Neuronal stem cell (in vitro differentiated cells): ENCODE measurements at regions not wholly inside any gene's neighbourhood (a gene's known extent, or its start where the extent isn't known, plus 50 kb on each side); places are given as distances from the start of the nearest gene placed in this dataset.

Experiments used
- DNase-seq: peaks from one replicate; pipeline ENCODE4 v3.0.0-alpha.2; 2013; ENCODE audit warnings: low spot score
- H2AFZ ChIP-seq: one replicate; pipeline ENCODE4 v1.6.1; 2013; ENCODE audit warnings: mild to moderate bottlenecking, low read length, inconsistent platforms
- H2AK5ac ChIP-seq: 2 replicates; pipeline ENCODE4 v1.6.1; 2013; ENCODE audit warnings: low read depth, mild to moderate bottlenecking, inconsistent platforms, low read length, moderate library complexity, mixed read lengths
- H2BK120ac ChIP-seq: 2 replicates; pipeline ENCODE4 v1.6.1; 2013; ENCODE audit warnings: low read depth, mild to moderate bottlenecking, inconsistent platforms, low read length, moderate library complexity, mixed read lengths
- H2BK12ac ChIP-seq: one replicate; pipeline ENCODE4 v1.6.1; 2013; ENCODE audit warnings: low read length, inconsistent platforms
- H2BK15ac ChIP-seq: 2 replicates; pipeline ENCODE4 v1.6.1; 2013; ENCODE audit warnings: mild to moderate bottlenecking, low read length, inconsistent platforms, mixed read lengths
- H2BK5ac ChIP-seq: one replicate; pipeline ENCODE4 v1.6.1; 2013; ENCODE audit warnings: inconsistent platforms, mild to moderate bottlenecking, low read length, moderate library complexity
- H3K14ac ChIP-seq: one replicate; pipeline ENCODE4 v1.6.1; 2013; ENCODE audit warnings: low read length, inconsistent platforms
- H3K18ac ChIP-seq: 2 replicates; pipeline ENCODE4 v1.6.1; 2013; ENCODE audit warnings: low read length, inconsistent platforms
- H3K23ac ChIP-seq: 2 replicates; pipeline ENCODE4 v1.6.1; 2013; ENCODE audit warnings: low read depth, mild to moderate bottlenecking, mixed read lengths, low read length, inconsistent platforms; ENCODE audit not compliant: poor library complexity
- H3K27ac ChIP-seq: replicated peaks from 3 replicates; pipeline ENCODE4 v1.5.1; 2013; ENCODE audit warnings: low read length, inconsistent platforms
- H3K27me3 ChIP-seq, 3 experiments: 2 replicates each; pipeline ENCODE4 v1.6.1; 2013; ENCODE audit warnings: low read length in 3 of 3, mild to moderate bottlenecking in 2 of 3, inconsistent platforms in 1 of 3, low read depth in 1 of 3, mixed read lengths in 1 of 3, moderate library complexity in 1 of 3; ENCODE audit not compliant: control insufficient read depth in 3 of 3, insufficient read depth in 3 of 3
- H3K36me3 ChIP-seq, 2 donors: replicated peaks in 1 of 2; 2 replicates each; pipeline ENCODE4 v1.6.1; 2013; ENCODE audit warnings: low read length in 2 of 2; ENCODE audit not compliant: control insufficient read depth in 2 of 2, insufficient read depth in 2 of 2
- H3K4ac ChIP-seq: 2 replicates; pipeline ENCODE4 v1.6.1; 2013; ENCODE audit warnings: inconsistent platforms, mild to moderate bottlenecking, low read length, moderate library complexity
- H3K4me1 ChIP-seq, 2 donors: 1 replicate in 1 of 2; 2 replicates in 1 of 2; pipeline ENCODE4 v1.6.1; 2013; ENCODE audit warnings: low read length in 2 of 2, low read depth in 1 of 2; ENCODE audit not compliant: control insufficient read depth in 2 of 2, insufficient read depth in 1 of 2
- H3K4me2 ChIP-seq: one replicate; pipeline ENCODE4 v1.6.1; 2013; ENCODE audit warnings: mild to moderate bottlenecking, low read length, inconsistent platforms; ENCODE audit not compliant: insufficient read depth, poor library complexity, severe bottlenecking
- H3K4me3 ChIP-seq, 2 donors: 2 replicates each; pipeline ENCODE4 v1.5.1; 2013; ENCODE audit warnings: low read length in 2 of 2, mild to moderate bottlenecking in 2 of 2, inconsistent platforms in 1 of 2, moderate library complexity in 1 of 2
- H3K79me1 ChIP-seq: one replicate; pipeline ENCODE4 v1.6.1; 2013; ENCODE audit warnings: low read depth, mild to moderate bottlenecking, inconsistent platforms, low read length, moderate library complexity
- H3K9ac ChIP-seq: one replicate; pipeline ENCODE4 v1.6.1; 2013; ENCODE audit warnings: mild to moderate bottlenecking, low read depth, low read length, inconsistent platforms; ENCODE audit not compliant: poor library complexity
- H3K9me3 ChIP-seq, 2 donors: replicated peaks in 1 of 2; 2 replicates each; pipeline versions ENCODE3 to v1.6.1; 2013; ENCODE audit warnings: low read length in 2 of 2, mild to moderate bottlenecking in 2 of 2, inconsistent platforms in 1 of 2, low read depth in 1 of 2, mixed read lengths in 1 of 2, moderate library complexity in 1 of 2; ENCODE audit not compliant: control insufficient read depth in 2 of 2, insufficient read depth in 1 of 2
- H4K8ac ChIP-seq: one replicate; pipeline ENCODE4 v1.6.1; 2013; ENCODE audit warnings: low read depth, mild to moderate bottlenecking, inconsistent platforms, low read length, moderate library complexity
- H4K91ac ChIP-seq: one replicate; pipeline ENCODE4 v1.6.1; 2013; ENCODE audit warnings: low read length, low read depth, mild to moderate bottlenecking, inconsistent platforms; ENCODE audit not compliant: poor library complexity
- WGBS, 2 donors: extraction: QIAGEN DNeasy Blood & Tissue Kit; methylation state at CpG; one replicate each; pipeline ENCODE4 v1.1.7; 2013; ENCODE audit warnings: missing lambda C conversion rate in 2 of 2, mixed read lengths in 1 of 2; ENCODE audit not compliant: insufficient read length in 2 of 2, insufficient replicate concordance in 1 of 2; ENCODE audit errors: extremely low coverage in 2 of 2; 5-methylcytosine and 5-hydroxymethylcytosine counted together

DNA sequence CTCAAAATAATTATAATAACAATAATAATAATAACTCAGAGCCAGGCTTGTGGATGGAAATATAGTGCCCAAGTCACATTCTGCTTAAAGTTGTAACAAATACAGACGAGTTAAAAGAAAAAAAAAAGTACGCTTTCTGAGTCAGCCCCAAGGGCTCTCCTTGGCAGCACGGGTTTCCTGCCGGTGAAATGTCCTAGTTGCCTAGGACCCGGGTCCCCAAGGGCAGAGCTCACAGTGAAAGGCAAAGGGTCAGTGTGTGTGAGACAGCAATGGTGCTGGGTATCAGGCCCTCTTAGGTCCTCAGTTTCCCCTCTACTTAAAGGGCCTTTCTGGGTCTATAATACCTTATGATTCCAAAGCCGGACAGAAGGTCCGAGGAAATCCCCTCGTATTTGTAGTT lies 96.3 kb upstream of the CLMN start:
- Histone ChIP-seq H2BK15ac (no peak overlapping the region), H3K4me3 (no peak overlapping the region), H3K9ac (no peak overlapping the region), H4K91ac (no peak overlapping the region), H3K18ac (no peak overlapping the region), H3K4me2 (no peak overlapping the region), H3K27me3 (peaks cover 0 to 13% (median 0%) of the 10 kb centered on the region in 3 experiments), H4K8ac (no peak overlapping the region), H2AFZ (no peak overlapping the region), H3K27ac (no peak overlapping the region), H3K36me3 (no peaks in the 10 kb centered on the region), H3K9me3 (no peaks in the 10 kb centered on the region), H3K79me1 (peaks cover 2% of the 10 kb centered on the region), H2AK5ac (no peak overlapping the region), H3K4me1 (no peaks in the 10 kb centered on the region), H2BK120ac (no peak overlapping the region), H2BK5ac (no peak overlapping the region), H3K4ac (no peak overlapping the region), H3K14ac (no peak overlapping the region), H2BK12ac (no peak overlapping the region), H3K23ac (no peak overlapping the region)
- no CpG with 5 or more reads among the region's 8 CpGs for WGBS, 2 donors
- DNase-seq, result no peak

DNA sequence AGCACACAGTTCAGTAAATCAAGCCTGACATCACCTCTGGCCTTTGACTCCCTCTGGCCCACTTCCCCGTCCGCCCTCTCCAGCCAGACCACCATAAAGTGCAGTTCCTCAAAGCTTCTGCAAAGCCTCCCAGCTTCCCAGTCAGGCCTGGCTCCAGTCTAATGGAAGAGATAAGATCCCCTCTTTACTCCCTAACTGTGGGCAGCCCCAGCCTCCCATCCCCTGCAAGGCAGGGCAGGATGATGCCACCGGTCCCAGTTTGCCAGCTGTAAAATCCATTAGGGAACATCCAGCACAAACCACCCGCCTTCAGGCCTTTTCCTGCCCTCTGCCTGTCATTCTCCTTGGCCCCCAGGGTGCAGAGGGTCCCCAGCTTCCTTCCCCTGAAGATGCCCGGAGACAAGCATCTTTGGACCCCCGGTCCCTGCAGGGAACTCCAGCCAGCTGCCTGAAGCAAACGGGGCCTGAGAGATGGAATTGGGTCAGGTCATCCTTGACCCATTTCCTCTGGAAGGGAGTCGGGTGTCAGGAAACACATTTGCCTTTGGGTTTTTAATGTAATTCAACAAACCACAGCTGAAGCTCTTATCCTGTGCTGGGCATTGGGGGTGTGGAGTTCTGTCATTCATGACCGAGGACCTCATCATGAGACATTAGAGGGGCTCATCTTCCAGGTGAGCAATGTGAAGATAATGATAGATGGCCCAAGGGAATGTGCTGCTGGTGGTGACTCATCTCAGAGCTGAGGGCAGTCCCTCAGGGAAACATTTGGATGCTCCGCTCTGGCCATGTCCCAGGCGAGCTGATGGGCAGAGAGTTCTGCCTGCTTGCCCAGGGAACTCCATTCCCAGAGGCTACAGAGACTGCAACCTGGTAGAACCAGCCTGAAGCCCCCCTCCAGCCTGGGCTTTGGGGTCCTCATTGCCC lies 93.8 kb upstream of the CLMN start:
- Histone ChIP-seq H2AK5ac (peak overlapping the region; percentile 88), H3K18ac (peak overlapping the region; percentile 63), H2BK12ac (no peak overlapping the region), H3K9me3 (no peaks in the 10 kb centered on the region), H3K27me3 (peaks cover 0 to 31% (median 0%) of the 10 kb centered on the region in 3 experiments), H3K23ac (no peak overlapping the region), H3K4me1 (peaks cover 0 to 16% of the 10 kb centered on the region in 2 donors), H3K4ac (no peak overlapping the region), H2BK15ac (no peak overlapping the region), H3K36me3 (no peaks in the 10 kb centered on the region), H2BK5ac (no peak overlapping the region), H3K4me3 (no peak overlapping the region), H4K8ac (no peak overlapping the region), H4K91ac (no peak overlapping the region), H3K14ac (no peak overlapping the region), H3K27ac (no peak overlapping the region), H3K9ac (no peak overlapping the region), H2BK120ac (no peak overlapping the region), H3K79me1 (no peaks in the 10 kb centered on the region), H3K4me2 (no peak overlapping the region), H2AFZ (no peak overlapping the region)
- no CpG with 5 or more reads among the region's 11 CpGs for WGBS, 2 donors
- DNase-seq, result no peak

DNA sequence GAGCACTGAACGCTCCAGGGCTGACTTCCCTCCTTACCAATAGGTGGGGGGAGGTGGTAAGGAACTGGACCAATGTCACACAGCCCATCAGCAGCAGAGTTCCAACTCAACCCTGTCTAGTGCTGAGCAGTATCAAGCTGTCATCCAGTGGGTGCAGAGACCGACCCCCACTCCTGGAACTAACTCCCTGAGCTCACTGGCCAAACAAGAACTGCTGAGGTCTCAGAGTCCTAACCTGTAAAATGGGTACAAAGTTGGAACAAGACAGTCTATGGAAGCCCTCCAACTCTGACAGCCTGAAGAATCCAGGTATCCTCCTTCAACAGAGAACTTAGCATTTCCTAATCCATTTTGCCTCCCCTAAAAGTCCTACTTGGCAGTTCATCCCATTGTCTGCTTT lies 91.1 kb upstream of the CLMN start:
- Histone ChIP-seq H3K9ac (no peak overlapping the region), H3K79me1 (no peaks in the 10 kb centered on the region), H2AK5ac (peak overlapping the region; percentile 10), H4K8ac (no peak overlapping the region), H3K4me3 (no peak overlapping the region), H2BK5ac (no peak overlapping the region), H4K91ac (no peak overlapping the region), H3K4me1 (peaks cover 0 to 16% of the 10 kb centered on the region in 2 donors), H3K9me3 (no peaks in the 10 kb centered on the region), H3K27me3 (peaks cover 0 to 51% (median 0%) of the 10 kb centered on the region in 3 experiments), H3K4me2 (no peak overlapping the region), H3K23ac (no peak overlapping the region), H3K27ac (no peak overlapping the region), H2BK12ac (no peak overlapping the region), H2BK120ac (no peak overlapping the region), H3K36me3 (no peaks in the 10 kb centered on the region), H2AFZ (no peak overlapping the region), H2BK15ac (no peak overlapping the region), H3K4ac (no peak overlapping the region), H3K18ac (no peak overlapping the region), H3K14ac (no peak overlapping the region)
- no peak for DNase-seq
- no CpG with 5 or more reads among the region's 2 CpGs for WGBS, 2 donors

DNA sequence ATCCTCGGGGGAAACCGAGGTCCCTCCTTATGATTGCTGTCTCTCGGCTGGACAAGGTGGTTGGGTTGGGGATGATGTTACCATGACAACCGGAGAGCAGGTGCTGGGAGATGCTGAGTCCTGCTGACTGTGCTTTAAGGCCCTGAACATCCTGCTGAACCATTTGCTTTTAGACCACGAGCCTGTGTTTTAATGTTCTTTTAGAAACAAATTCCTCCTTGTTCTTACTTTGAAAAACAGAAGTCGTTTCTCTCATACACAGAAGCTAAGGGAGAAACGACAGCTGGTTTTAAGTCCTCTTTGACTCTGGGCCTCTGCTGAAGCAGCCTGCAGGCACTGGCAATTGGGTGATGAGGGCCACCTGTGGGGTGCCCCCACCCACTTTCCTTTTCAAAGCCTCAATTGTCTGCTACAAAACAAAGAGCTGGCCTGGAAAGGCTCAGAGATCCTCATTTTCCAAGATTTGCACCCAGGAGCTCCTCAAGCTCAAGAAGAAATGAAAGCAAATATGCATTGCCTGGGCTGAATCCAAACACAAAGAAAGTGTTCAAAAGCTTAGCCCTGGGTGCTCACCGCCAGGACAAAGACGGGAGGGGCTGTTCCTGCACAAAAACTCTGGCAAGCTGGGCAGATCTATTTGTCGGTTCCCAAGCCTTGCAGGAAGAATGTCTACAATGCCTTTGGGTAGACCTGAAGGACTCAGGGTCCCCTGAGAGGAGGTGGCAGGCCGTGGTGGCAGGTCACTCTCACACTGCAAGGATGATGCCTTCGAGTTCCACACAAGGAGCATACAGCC lies 90.0 kb upstream of the CLMN start:
- H3K18ac ChIP-seq, result peak overlapping the region; percentile 29
- H3K4me1 ChIP-seq, result peaks cover 0 to 16% of the 10 kb centered on the region in 2 donors
- H3K4me2 ChIP-seq, result no peak overlapping the region
- no peak overlapping the region for H2AFZ ChIP-seq
- H3K23ac ChIP-seq, result peak overlapping the region; percentile 3
- H4K8ac ChIP-seq, result no peak overlapping the region
- H3K27ac ChIP-seq, result peak overlapping the region; percentile 5
- no peaks in the 10 kb centered on the region for H3K36me3 ChIP-seq
- WGBS, 2 donors, result no CpG with 5 or more reads among the region's 12 CpGs
- H3K4ac ChIP-seq, result no peak overlapping the region
- peak overlapping the region; percentile 32 for H3K14ac ChIP-seq
- no peak overlapping the region for H4K91ac ChIP-seq
- peak overlapping the region; percentile 64 for H2AK5ac ChIP-seq
- no peaks in the 10 kb centered on the region for H3K9me3 ChIP-seq
- no peaks in the 10 kb centered on the region for H3K79me1 ChIP-seq
- DNase-seq, result no peak
- no peak overlapping the region for H2BK120ac ChIP-seq
- H2BK5ac ChIP-seq, result no peak overlapping the region
- H2BK12ac ChIP-seq, result no peak overlapping the region
- no peak overlapping the region for H3K9ac ChIP-seq
- H3K27me3 ChIP-seq, result peaks cover 0 to 56% (median 0%) of the 10 kb centered on the region in 3 experiments
- no peak overlapping the region for H3K4me3 ChIP-seq
- H2BK15ac ChIP-seq, result no peak overlapping the region
